ENCODE measurements at regions not wholly inside any gene's neighbourhood (a gene's known extent, or its start where the extent isn't known, plus 50 kb on each side); places are given as distances from the start of the nearest gene placed in this dataset.

DNA sequence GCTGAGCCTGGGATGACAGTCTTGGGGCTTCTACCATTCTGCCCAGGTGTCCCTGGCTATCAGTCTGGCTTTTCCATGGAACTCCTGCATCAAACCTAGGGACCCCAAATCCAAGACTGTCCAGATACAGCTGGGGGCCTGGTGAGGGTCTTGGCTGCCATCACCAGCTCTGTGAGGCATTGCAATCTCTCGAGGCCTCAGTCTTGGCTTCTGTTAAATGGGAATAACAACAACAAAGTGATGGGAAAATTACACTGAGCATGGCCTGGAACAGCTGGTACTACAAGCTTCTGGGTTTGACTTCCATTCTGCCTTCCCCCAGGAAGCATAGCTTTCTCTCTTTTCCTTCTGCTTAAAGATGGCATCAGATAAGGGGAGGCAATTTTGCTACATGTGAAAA lies 50.0 kb upstream of the LCTL start:
- no peak for DNase-seq (ENCODE audit: low read depth in 2 of 2)

GRCh38 chr15:66617137-66618090 lies 51.6 kb upstream of the LCTL start:
- no peak for DNase-seq (ENCODE audit: low read depth in 2 of 2)

GRCh38 chr15:66619152-66619903 lies 53.5 kb upstream of the LCTL start:
- DNase-seq (ENCODE audit: low read depth in 2 of 2), result peak; percentile 9 to 22

DNA sequence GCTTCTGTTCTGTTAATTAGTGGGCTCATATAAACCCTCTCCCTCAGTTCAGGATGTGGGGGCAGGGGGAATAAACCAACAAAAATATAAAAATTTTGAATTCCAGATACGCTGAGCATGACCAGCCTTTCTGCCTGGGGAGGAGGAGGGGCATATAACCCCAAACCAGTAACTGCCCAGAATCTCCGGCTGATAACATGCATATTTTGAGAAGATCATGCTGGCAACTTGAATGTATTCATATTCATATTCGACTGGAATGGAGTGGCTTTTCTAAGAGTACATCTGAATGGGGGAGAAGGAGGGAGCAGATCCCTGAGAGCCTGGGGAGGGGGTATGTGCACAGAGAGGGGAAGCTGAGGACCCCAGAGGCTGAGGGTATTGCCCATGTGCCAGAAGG lies 54.5 kb upstream of the LCTL start:
- no peak for DNase-seq (ENCODE audit: low read depth in 2 of 2)

DNA sequence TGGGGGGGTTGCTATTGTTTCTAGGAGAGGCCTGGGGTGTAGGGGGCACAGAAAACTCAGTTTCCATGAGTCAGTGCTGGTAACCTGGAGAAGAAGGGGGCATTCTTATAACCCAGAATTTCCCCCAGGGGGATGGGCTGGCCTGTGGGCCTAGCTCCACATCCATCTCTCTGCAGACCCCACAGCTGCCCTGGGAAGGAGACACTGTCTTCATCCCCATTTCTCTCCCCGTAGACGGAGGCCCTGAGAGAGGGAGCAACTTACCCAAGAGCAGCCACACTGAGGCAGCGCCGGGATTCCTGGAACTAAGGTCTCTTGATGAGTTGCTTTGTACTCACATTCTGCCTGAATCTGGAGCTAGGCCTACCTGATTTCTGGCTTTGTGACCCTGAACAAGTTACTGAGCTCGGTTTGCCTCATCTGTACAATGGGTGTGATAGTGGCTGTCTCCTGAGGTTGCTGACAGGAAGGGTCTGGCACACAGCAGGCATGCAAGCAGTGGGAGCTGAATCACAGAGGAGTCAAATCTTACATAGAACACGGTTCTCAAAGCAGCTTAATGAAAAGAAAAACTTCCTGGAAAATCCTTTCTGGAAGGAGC lies 55.0 kb upstream of the LCTL start:
- no peak for DNase-seq (ENCODE audit: low read depth in 2 of 2)

DNA sequence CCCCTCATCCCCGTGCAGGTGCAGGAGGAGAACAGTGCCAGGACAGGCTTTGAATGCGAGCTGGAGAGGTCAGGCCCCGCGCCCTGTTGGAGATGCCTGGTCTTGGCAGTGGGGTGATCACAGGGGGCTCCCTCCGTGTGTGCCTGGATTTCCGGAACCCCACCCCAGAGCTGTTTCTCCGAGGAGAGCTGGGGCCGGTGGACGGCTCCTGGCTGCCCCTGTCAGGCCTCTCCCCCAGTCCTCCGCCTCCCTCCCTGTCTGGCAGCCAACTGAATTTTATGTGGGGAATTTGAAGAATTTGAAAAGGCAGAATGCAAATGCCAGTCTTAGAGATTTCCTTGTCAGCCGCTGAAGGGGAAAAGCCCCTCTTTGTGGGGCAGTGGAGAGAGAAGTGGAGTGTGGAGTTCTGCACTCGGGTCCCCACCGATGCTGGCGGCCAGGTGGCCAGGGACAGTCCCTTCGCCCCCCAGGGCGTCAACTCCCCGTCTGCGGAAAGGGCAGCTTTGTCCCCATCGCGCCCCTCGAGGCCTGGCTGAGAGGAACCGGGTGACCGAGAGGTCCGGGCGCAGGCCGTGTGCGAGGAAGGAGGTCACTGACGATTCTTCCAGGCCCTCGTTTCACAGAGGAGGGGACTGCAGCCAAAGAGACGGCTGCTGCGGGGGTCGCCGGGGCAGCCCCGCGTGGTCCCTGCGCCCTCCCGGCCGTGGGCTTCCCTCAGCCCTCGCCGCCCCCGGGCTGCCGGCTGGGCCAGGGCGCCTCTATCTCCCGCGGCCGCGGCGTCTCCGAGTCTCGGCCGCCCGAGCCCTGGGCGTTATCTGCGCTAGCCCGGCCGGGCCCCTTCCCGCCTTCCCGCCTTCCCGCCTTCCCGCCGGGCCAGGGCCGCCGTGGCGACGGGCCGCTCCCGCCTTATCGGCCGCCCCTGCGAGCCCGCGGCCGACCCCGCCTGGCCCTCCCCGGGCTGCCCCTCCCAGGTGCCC lies 56.0 kb upstream of the LCTL start:
- DNase-seq (ENCODE audit: low read depth in 2 of 2), result no peak

DNA sequence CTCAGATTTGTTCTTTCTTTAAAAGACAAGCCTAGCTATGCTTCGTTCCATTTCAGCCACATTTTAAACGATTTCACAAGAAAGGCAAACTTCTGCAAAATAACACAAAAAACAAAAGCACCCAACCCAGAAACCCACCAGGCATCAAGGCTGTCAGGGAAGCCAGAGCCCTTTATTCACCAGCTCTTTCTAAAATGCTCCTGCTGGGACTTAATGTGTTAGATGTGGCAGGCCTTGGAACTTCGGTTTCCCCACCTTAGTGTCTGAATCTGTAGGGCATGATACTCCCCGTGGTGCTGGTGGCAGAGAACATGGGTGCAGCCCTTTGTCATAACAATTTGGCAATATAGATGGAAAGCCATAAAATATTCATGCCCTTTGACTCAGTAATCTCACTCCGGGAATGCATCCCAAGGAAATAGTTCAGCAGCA lies 56.8 kb upstream of the LCTL start:
- no peak for DNase-seq (ENCODE audit: low read depth in 2 of 2)

- no peak for DNase-seq (ENCODE audit: low read depth in 2 of 2)
Observed at GRCh38 chr15:66623801-66624453, 58.1 kb upstream of the LCTL start.

- DNase-seq (ENCODE audit: low read depth in 2 of 2), result no peak
Observed at GRCh38 chr15:66625531-66625930, 59.7 kb upstream of the LCTL start.

DNA sequence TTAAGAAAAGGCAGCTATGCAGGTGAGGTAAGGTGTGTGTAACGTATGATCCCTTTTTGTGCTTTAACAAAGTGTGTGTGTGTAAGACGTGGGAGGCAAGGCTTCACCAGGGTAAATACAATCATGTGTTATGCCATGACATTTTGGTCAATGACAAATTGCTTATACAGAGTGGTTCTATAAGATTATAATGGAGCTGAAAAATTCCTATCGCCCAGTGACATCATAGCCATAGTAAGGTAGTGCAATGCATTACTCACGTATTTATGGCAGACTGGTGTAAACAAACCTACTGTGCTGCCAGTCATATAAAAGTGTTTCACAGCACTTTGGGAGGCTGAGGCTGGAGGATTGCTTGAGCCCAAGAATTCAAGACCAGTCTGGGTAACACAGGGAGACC lies 60.2 kb upstream of the LCTL start:
- no peak for DNase-seq (ENCODE audit: low read depth in 2 of 2)

DNA sequence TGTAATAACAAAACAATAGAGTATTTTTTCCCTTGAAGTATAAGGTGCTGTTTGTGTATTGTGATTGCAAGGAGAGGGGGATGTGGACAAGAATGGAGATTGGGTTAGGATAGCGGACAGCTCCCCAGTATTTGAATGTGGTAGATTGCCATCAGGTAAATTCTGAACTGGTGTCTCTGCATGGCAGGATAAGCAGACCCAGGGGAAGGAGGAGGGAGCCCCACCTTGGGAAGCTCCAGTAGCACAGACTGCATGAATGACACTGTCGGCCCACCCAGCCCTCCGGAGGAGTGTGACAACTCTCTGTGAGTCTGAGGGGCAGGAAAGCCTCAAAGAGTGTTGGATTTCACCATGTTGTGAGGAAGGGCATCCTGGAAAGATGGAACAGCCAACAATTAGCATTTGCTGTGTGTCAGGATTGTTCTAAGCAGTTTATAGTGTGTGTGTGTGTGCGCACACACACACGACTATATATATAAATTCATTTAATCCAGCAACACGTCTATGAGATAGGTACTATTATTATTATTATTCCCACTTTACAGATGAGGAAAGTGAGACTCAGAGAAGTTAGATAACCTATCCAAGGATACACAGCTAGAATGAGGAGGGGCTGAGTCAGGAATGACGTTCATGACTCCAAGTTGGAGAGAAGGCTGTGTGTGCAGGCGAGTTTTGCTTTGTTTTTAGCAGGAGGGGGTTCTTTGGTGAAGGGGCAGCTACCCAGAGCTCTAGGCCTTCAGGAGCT lies 63.4 kb upstream of the LCTL start:
- DNase-seq (ENCODE audit: low read depth in 2 of 2), result no peak

DNA sequence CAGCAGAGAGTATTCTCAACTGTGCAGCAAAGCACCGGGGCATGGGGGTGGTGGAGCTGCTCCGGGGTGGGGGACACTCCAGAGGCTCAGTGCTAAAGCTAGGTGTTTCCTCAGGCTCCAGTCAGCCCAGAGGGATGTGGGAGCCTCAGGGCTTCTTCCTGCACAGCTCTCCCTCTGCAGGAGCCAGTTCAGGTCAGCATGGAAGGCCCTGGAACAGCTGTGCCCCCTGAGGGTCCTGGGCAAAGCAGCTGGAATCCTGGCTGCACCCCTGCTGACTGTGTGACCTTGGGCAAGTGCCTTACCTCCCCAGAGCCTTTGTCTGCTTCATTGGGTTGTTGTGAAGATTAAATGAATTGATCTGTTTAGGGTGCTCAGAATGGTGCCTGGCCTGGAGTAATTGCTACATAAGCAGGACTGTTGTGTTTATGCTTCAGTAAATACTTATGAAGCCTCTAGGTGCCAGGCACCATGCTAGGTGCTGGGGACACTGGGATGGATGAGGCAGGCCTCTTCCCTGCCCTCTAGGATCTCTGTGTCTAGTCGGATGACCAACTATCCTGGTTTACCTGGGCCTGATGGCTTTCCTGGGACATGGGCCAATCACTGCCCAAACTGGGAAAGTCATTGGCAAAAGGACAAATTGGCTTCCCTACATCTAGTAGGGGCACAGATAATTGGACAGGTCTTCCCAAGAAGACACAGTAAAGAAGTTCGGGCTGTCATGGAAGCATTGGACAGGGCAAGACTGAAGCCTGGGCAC lies 64.2 kb upstream of the LCTL start:
- DNase-seq (ENCODE audit: low read depth in 2 of 2), result no peak

DNA sequence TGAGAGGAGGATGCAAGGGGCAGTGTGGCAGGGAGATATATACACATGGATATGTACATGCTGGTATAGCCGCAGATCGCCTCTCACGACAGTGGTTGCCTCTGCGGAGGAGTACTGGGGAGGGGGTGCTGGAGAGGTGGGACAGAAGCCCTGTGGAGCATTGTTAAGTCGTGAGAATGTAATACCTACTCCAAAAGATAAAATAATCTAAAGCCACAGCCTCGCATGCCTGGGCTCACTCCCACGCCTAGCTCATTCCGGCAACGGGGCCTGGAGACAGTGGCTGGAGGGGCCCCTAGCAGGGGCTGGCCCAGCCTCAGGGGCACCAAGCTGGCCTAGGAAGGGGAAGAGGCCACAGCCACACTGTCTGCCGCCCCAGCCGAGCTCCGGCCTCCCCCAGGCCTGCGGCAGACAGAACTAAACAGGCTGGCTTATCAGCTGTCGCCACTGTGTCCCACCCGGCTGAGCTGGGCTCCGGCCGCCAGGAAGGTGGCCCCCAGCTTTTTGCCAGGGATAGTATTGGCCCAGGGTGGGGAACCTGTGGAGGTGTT lies 65.1 kb upstream of the LCTL start:
- DNase-seq (ENCODE audit: low read depth in 2 of 2), result no peak

- no peak for DNase-seq (ENCODE audit: low read depth in 2 of 2)
Observed at GRCh38 chr15:66631616-66632263, 65.9 kb upstream of the LCTL start.

- no peak for DNase-seq (ENCODE audit: low read depth in 2 of 2)
Observed at GRCh38 chr15:66633041-66633937, 67.5 kb upstream of the LCTL start.

DNA sequence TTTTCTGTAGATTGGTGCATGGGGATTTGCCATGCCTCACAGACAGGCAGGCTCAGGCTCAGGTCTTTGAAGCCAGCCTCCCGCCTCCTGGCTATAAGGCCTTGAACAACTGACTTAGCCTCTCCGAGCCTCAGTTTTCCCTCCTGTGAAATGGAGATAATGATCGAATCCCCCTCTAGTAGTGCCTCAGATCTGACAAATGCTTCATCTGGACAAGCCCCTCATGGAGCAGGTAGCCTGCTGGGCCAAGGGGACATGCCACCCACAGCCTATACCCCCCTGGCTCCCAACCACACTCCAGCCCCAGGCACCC lies 68.1 kb upstream of the LCTL start:
- DNase-seq (ENCODE audit: low read depth in 2 of 2), result no peak

GRCh38 chr15:66634540-66634939 lies 67.5 kb upstream of the SMAD6 start:
- DNase-seq (ENCODE audit: low read depth in 2 of 2), result no peak

GRCh38 chr15:66635006-66635405 lies 67.0 kb upstream of the SMAD6 start:
- no peak for DNase-seq (ENCODE audit: low read depth in 2 of 2)
